Fibroblast of villous mesenchyme (primary cell): ENCODE measurements at regions not wholly inside any gene's neighbourhood (a gene's known extent, or its start where the extent isn't known, plus 50 kb on each side); places are given as distances from the start of the nearest gene placed in this dataset.

ENCODE experiments used
- DNase-seq: peaks from one replicate; pipeline ENCODE4 v3.0.0-alpha.2; 2010; ENCODE audit warnings: low read depth
- H3K4me3 ChIP-seq: 2 replicates; pipeline ENCODE4 v1.5.1; 2011; ENCODE audit warnings: low read depth, mild to moderate bottlenecking, low read length
- CTCF ChIP-seq: IDR thresholded peaks from 2 replicates; pipeline ENCODE4 v1.5.1; 2012; ENCODE audit warnings: low read depth, mild to moderate bottlenecking, low read length; ENCODE audit not compliant: insufficient read depth

GRCh38 chr11:13076961-13077360, 67.8 kb downstream of the RASSF10 start:
- H3K4me3 ChIP-seq = no peak overlapping the region
- TF ChIP-seq CTCF = no peak
- no peak for DNase-seq

- H3K4me3 ChIP-seq = no peak overlapping the region
- DNase-seq = no peak
- TF ChIP-seq CTCF = no peak
These were observed 71.7 kb downstream of the RASSF10 start for GRCh38 chr11:13080861-13081260.

GRCh38 chr11:13082588-13082987, 73.5 kb downstream of the RASSF10 start:
- TF ChIP-seq CTCF = no peak
- no peak for DNase-seq
- no peak overlapping the region for H3K4me3 ChIP-seq

GRCh38 chr11:13090228-13090708, 81.2 kb downstream of the RASSF10 start:
- TF ChIP-seq CTCF = no peak
- DNase-seq = no peak
- no peak overlapping the region for H3K4me3 ChIP-seq

- TF ChIP-seq CTCF = no peak
- no peak for DNase-seq
- H3K4me3 ChIP-seq = no peak overlapping the region
These were observed 82.3 kb downstream of the RASSF10 start for GRCh38 chr11:13091373-13091772.

GRCh38 chr11:13091804-13092203, 82.7 kb downstream of the RASSF10 start:
- TF ChIP-seq CTCF = no peak
- H3K4me3 ChIP-seq = no peak overlapping the region

GRCh38 chr11:13094930-13095687, 86.0 kb downstream of the RASSF10 start:
- no peak for TF ChIP-seq CTCF
- DNase-seq = no peak

More at GRCh38 chr11:13091804-13092203, 82.7 kb downstream of the RASSF10 start:
- DNase-seq = peak; percentile 16

More at GRCh38 chr11:13094930-13095687, 86.0 kb downstream of the RASSF10 start:
- H3K4me3 ChIP-seq = no peak overlapping the region
